ENCODE measurements at regions not wholly inside any gene's neighbourhood (a gene's known extent, or its start where the extent isn't known, plus 50 kb on each side); places are given as distances from the start of the nearest gene placed in this dataset.

- H3K4me3 ChIP-seq (ENCODE audit: low read length): no peak overlapping the region
- DNase-seq (ENCODE audit: low read depth): no peak
- no peak for TF ChIP-seq CTCF (conservative IDR thresholded peaks at IDR 0.05; ENCODE audit: low read length)
Observed at GRCh38 chr20:12698817-12699216, 310.0 kb upstream of the SPTLC3 start.

GRCh38 chr20:12699374-12700228 is 309.2 kb upstream of the SPTLC3 start:
- no peak for TF ChIP-seq CTCF (conservative IDR thresholded peaks at IDR 0.05; ENCODE audit: low read length)
- DNase-seq (ENCODE audit: low read depth): no peak
- H3K4me3 ChIP-seq (ENCODE audit: low read length): no peak overlapping the region

- TF ChIP-seq CTCF (conservative IDR thresholded peaks at IDR 0.05; ENCODE audit: low read length): no peak
- no peak for DNase-seq (ENCODE audit: low read depth)
- H3K4me3 ChIP-seq (ENCODE audit: low read length): no peak overlapping the region
Observed at GRCh38 chr20:12700701-12701100, 308.1 kb upstream of the SPTLC3 start.

GRCh38 chr20:12702312-12702711 is 306.5 kb upstream of the SPTLC3 start:
- no peak for DNase-seq (ENCODE audit: low read depth)
- no peak overlapping the region for H3K4me3 ChIP-seq (ENCODE audit: low read length)
- TF ChIP-seq CTCF (conservative IDR thresholded peaks at IDR 0.05; ENCODE audit: low read length): no peak

- no peak for TF ChIP-seq CTCF (conservative IDR thresholded peaks at IDR 0.05; ENCODE audit: low read length)
- DNase-seq (ENCODE audit: low read depth): no peak
- H3K4me3 ChIP-seq (ENCODE audit: low read length): no peak overlapping the region
Observed at GRCh38 chr20:12715371-12715770, 293.4 kb upstream of the SPTLC3 start.

GRCh38 chr20:12715991-12716680 is 292.6 kb upstream of the SPTLC3 start:
- no peak for TF ChIP-seq CTCF (conservative IDR thresholded peaks at IDR 0.05; ENCODE audit: low read length)
- no peak overlapping the region for H3K4me3 ChIP-seq (ENCODE audit: low read length)

GRCh38 chr20:12717061-12717460 is 291.7 kb upstream of the SPTLC3 start:
- DNase-seq (ENCODE audit: low read depth): no peak
- no peak for TF ChIP-seq CTCF (conservative IDR thresholded peaks at IDR 0.05; ENCODE audit: low read length)
- H3K4me3 ChIP-seq (ENCODE audit: low read length): no peak overlapping the region

More at GRCh38 chr20:12715991-12716680, 292.6 kb upstream of the SPTLC3 start:
- DNase-seq (ENCODE audit: low read depth): no peak
